Endothelial cell of umbilical vein (primary cell): ENCODE measurements at regions not wholly inside any gene's neighbourhood (a gene's known extent, or its start where the extent isn't known, plus 50 kb on each side); places are given as distances from the start of the nearest gene placed in this dataset.

Experiments
- BruUV-seq: library from RNA; stranded (reverse); fragments of 400-500 nt; replicated peaks from 2 replicates; lab custom pipeline; 2021; lab: Mats Ljungman, UMichigan
- CTCF ChIA-PET: fragments of 300-600, 350-600 bp; sonication (Branson Sonifier 250); formaldehyde crosslinking; loops from one replicate; lab custom pipeline; 2021; ENCODE audit warnings: antibody characterized with exemption, inconsistent platforms; lab: Charles Lee
- POLR2A ChIA-PET: fragments of 300-600, 350-600 bp; sonication (Branson Sonifier 250); formaldehyde crosslinking; loops from one replicate; lab custom pipeline; 2021; ENCODE audit warnings: antibody characterized with exemption, inconsistent platforms; lab: Charles Lee
- DNase-seq: peaks from one replicate; pipeline ENCODE4 v3.0.0-alpha.2; 2011; ENCODE audit warnings: low read depth, low spot score
- FAIRE-seq: peaks from 2 replicates; lab custom pipeline; 2011; peaks lifted over from hg19 to GRCh38; lab: Jason Lieb, UNC
- H2AFZ ChIP-seq: 2 replicates; pipeline ENCODE4 v1.6.0; 2012; ENCODE audit warnings: low read depth, low read length, control low read depth, inconsistent platforms
- H3K27ac ChIP-seq: 2 replicates; pipeline ENCODE4 v1.5.1; 2011; ENCODE audit warnings: low read depth, mild to moderate bottlenecking, control low read depth, low read length, moderate library complexity; ENCODE audit not compliant: insufficient read depth
- H3K27me3 ChIP-seq, 2 experiments: 2 replicates each; pipeline versions ENCODE4 v1.6.0 to v1.6.1; 2011; ENCODE audit warnings: low read length in 2 of 2, mixed read lengths in 1 of 2; ENCODE audit not compliant: control insufficient read depth in 2 of 2, insufficient read depth in 2 of 2
- H3K36me3 ChIP-seq, 2 experiments: 2 replicates in 1 of 2; 3 replicates in 1 of 2; pipeline ENCODE4 v1.5.1; 2011; ENCODE audit warnings: low read length in 2 of 2, mild to moderate bottlenecking in 1 of 2, moderate library complexity in 1 of 2; ENCODE audit not compliant: control insufficient read depth in 2 of 2, insufficient read depth in 2 of 2; ENCODE audit errors: extremely low read depth in 1 of 2
- H3K4me1 ChIP-seq: 3 replicates; pipeline ENCODE4 v1.5.1; 2011; ENCODE audit warnings: mild to moderate bottlenecking, low read length; ENCODE audit not compliant: control insufficient read depth, insufficient read depth; ENCODE audit errors: extremely low read depth
- H3K4me2 ChIP-seq: 2 replicates; pipeline ENCODE4 v1.6.1; 2011; ENCODE audit warnings: low read length, control low read depth, mixed read lengths; ENCODE audit not compliant: insufficient read depth
- H3K4me3 ChIP-seq, 3 experiments: fragments of 200-600 bp in 1 of 3; sonication (generic), shearing (Covaris generic) in 1 of 3; replicated peaks in 1 of 3; 2 replicates each; pipeline ENCODE4 v1.5.1; 2011 to 2016; ENCODE audit warnings: control low read depth in 3 of 3, low read length in 3 of 3, mild to moderate bottlenecking in 2 of 3, inconsistent platforms in 1 of 3, low read depth in 1 of 3, moderate library complexity in 1 of 3; ENCODE audit not compliant: insufficient read depth in 1 of 3
- H3K79me2 ChIP-seq: 2 replicates; pipeline ENCODE4 v1.6.0; 2012; ENCODE audit warnings: low read length, inconsistent platforms; ENCODE audit not compliant: control insufficient read depth, insufficient read depth
- H3K9ac ChIP-seq: replicated peaks from 2 replicates; pipeline ENCODE3; 2011; ENCODE audit warnings: low read length, control low read depth; ENCODE audit not compliant: insufficient read depth; ENCODE audit errors: extremely low read depth
- H3K9me1 ChIP-seq: replicated peaks from 3 replicates; pipeline ENCODE4 v1.6.0; 2011; ENCODE audit warnings: mild to moderate bottlenecking, low read length; ENCODE audit not compliant: control insufficient read depth, insufficient read depth; ENCODE audit errors: extremely low read depth
- H3K9me3 ChIP-seq: replicated peaks from 2 replicates; pipeline ENCODE4 v1.5.1; 2012; ENCODE audit warnings: low read length, inconsistent platforms; ENCODE audit not compliant: control insufficient read depth, insufficient read depth
- H4K20me1 ChIP-seq: replicated peaks from 2 replicates; pipeline ENCODE3; 2011; ENCODE audit warnings: mild to moderate bottlenecking, low read length; ENCODE audit not compliant: control insufficient read depth, insufficient read depth; ENCODE audit errors: extremely low read depth
- CTCF ChIP-seq, 2 donors: IDR thresholded peaks; 1 replicate in 1 of 2; 2 replicates in 1 of 2; pipeline ENCODE4 v1.5.1; 2011; ENCODE audit warnings: low read length in 2 of 2, mild to moderate bottlenecking in 2 of 2, moderate library complexity in 2 of 2, control low read depth in 1 of 2, inconsistent platforms in 1 of 2, low read depth in 1 of 2; ENCODE audit not compliant: insufficient read depth in 1 of 2; ENCODE audit errors: extremely low read depth in 1 of 2
- EZH2 ChIP-seq: IDR thresholded peaks from 2 replicates; pipeline ENCODE4 v1.6.1; 2012; ENCODE audit warnings: borderline replicate concordance, low read depth, mild to moderate bottlenecking, moderate library complexity, low read length, inconsistent platforms; ENCODE audit not compliant: severe bottlenecking
- FOS ChIP-seq: IDR thresholded peaks from 2 replicates; pipeline ENCODE4 v1.6.1; 2011; ENCODE audit warnings: mild to moderate bottlenecking, low read length, moderate library complexity, borderline replicate concordance; ENCODE audit not compliant: insufficient read depth
- GATA2 ChIP-seq: IDR thresholded peaks from 2 replicates; pipeline ENCODE4 v1.7.0; 2011; ENCODE audit warnings: low read depth, mild to moderate bottlenecking, moderate library complexity, mixed read lengths, low read length; ENCODE audit not compliant: insufficient read length, insufficient read depth
- JUN ChIP-seq: IDR thresholded peaks from 2 replicates; pipeline ENCODE4 v1.6.1; 2011; ENCODE audit warnings: borderline replicate concordance, low read depth; ENCODE audit not compliant: insufficient read length, insufficient read depth
- MAX ChIP-seq: IDR thresholded peaks from 2 replicates; pipeline ENCODE4 v1.6.1; 2011; ENCODE audit not compliant: insufficient read depth, insufficient read length
- MYC ChIP-seq: IDR thresholded peaks from one replicate; pipeline ENCODE4 v1.6.1; 2011; ENCODE audit warnings: mild to moderate bottlenecking, low read depth, low read length
- POLR2A ChIP-seq: IDR thresholded peaks from 2 replicates; pipeline ENCODE4 v1.6.1; 2012; ENCODE audit warnings: low read depth, mild to moderate bottlenecking, control low read depth, low read length
- POLR2AphosphoS5 ChIP-seq: IDR thresholded peaks from 2 replicates; pipeline ENCODE4 v1.6.1; 2012; ENCODE audit warnings: low read depth, mild to moderate bottlenecking, control low read depth, low read length, moderate library complexity; ENCODE audit not compliant: insufficient read depth
- dilution Hi-C: fragments of 300-500 bp; cut with MboI; formaldehyde crosslinking; loops from one replicate; pipeline ENCODE4 v1.15.0; 2019; ENCODE audit warnings: low sequenced_read_pairs; ENCODE audit not compliant: extremely low pct_ligation_motif_present
- intact Hi-C: fragments of 100-400 bp; cut with micrococcal nuclease; formaldehyde crosslinking; loops from one replicate; pipeline ENCODE4 v1.10.0; 2022

- Histone ChIP-seq H3K27ac (no peak overlapping the region), H3K4me3 (no peak overlapping the region), H4K20me1 (no peaks in the 10 kb centered on the region), H3K36me3 (peaks cover 4 to 5% of the 10 kb centered on the region in 2 experiments), H3K4me1 (no peaks in the 10 kb centered on the region), H2AFZ (no peak overlapping the region), H3K9me3 (no peaks in the 10 kb centered on the region), H3K9me1 (no peaks in the 10 kb centered on the region), H3K9ac (no peak overlapping the region), H3K79me2 (no peaks in the 10 kb centered on the region), H3K4me2 (no peak overlapping the region), H3K27me3 (no peaks in the 10 kb centered on the region)
- dilution Hi-C loops, result no loop called here
- FAIRE-seq, result no peak
- DNase-seq, result no peak
- TF ChIP-seq GATA2 (no peak), POLR2AphosphoS5 (no peak), MYC (no peak), MAX (no peak), FOS (no peak), POLR2A (no peak), CTCF (IDR thresholded peaks at IDR 0.05; ENCODE audit: extremely low read depth in 1 of 2, insufficient read depth in 1 of 2, low read depth in 1 of 2, low read length in 2 of 2) (no peak), EZH2 (no peak), JUN (no peak)
- BruUV-seq, result no TSS peak
- ChIA-PET POLR2A (no interaction called here), CTCF (interaction anchor here (1.0 to 2.3 kb wide), 5 partner anchors 10 to 194 kb away, joined by 3 to 5 read pairs (median 4); no protein-coding TSS in a partner anchor)
- intact Hi-C loops, result no loop called here
Measured at GRCh38 chr6:144778773-144779492, 493.8 kb downstream of the UTRN start.
